ENCODE measurements at regions not wholly inside any gene's neighbourhood (a gene's known extent, or its start where the extent isn't known, plus 50 kb on each side); places are given as distances from the start of the nearest gene placed in this dataset.

GRCh38 chr2:16578081-16578480, 87.6 kb downstream of the CYRIA start:
- no peak for TF ChIP-seq POLR2A (IDR thresholded peaks at IDR 0.05)
- TF ChIP-seq CTCF (IDR thresholded peaks at IDR 0.05) = no peak

All from thyroid gland (tissue), 4 donors.